Common myeloid progenitor, CD34-positive (primary cell): ENCODE measurements at regions not wholly inside any gene's neighbourhood (a gene's known extent, or its start where the extent isn't known, plus 50 kb on each side); places are given as distances from the start of the nearest gene placed in this dataset.
"Not testable (repeated sequence)": the region's sequence is repeated elsewhere in the genome, so short reads cannot be mapped to it uniquely, and the experiment has no call there.

Source experiments
- CTCF ChIA-PET: fragments of 350-600 bp; sonication (Branson Sonifier 250); formaldehyde crosslinking; loops from one replicate; lab custom pipeline; 2021; ENCODE audit warnings: antibody characterized with exemption; lab: Charles Lee
- POLR2A ChIA-PET: fragments of 350-600 bp; sonication (Branson Sonifier 250); formaldehyde crosslinking; loops from one replicate; lab custom pipeline; 2021; ENCODE audit warnings: antibody characterized with exemption; lab: Charles Lee
- DNase-seq, 3 donors: peaks; one replicate each; pipeline versions ENCODE4 v3.0.0 to v3.0.0-alpha.2; 2013
- H3K27ac ChIP-seq, 2 experiments: 1 replicate in 1 of 2; 2 replicates in 1 of 2; pipeline ENCODE4 v1.7.0; 2013; ENCODE audit warnings: inconsistent platforms in 2 of 2, low read length in 2 of 2, mild to moderate bottlenecking in 2 of 2, low read depth in 1 of 2, moderate library complexity in 1 of 2; ENCODE audit not compliant: severe bottlenecking in 2 of 2, insufficient read depth in 1 of 2, poor library complexity in 1 of 2
- H3K27me3 ChIP-seq, 5 experiments: replicated peaks in 2 of 5; 1 replicate in 3 of 5; 2 replicates in 2 of 5; pipeline versions ENCODE4 v1.6.1 to v1.7.0; 2013; ENCODE audit warnings: low read length in 4 of 5, mild to moderate bottlenecking in 2 of 5, moderate library complexity in 2 of 5, inconsistent platforms in 1 of 5; ENCODE audit not compliant: insufficient read depth in 5 of 5, control insufficient read depth in 4 of 5
- H3K36me3 ChIP-seq, 4 experiments: 1 replicate in 2 of 4; 2 replicates in 2 of 4; pipeline versions ENCODE4 v1.6.1 to v1.7.0; 2013; ENCODE audit warnings: low read length in 3 of 4, control low read depth in 1 of 4, mild to moderate bottlenecking in 1 of 4; ENCODE audit not compliant: control insufficient read depth in 4 of 4, insufficient read depth in 4 of 4
- H3K4me1 ChIP-seq, 4 experiments: 1 replicate in 3 of 4; 2 replicates in 1 of 4; pipeline versions ENCODE4 v1.6.1 to v1.7.1; 2013; ENCODE audit warnings: low read length in 3 of 4, mild to moderate bottlenecking in 3 of 4, control low read depth in 1 of 4, inconsistent platforms in 1 of 4, moderate library complexity in 1 of 4; ENCODE audit not compliant: control insufficient read depth in 4 of 4, insufficient read depth in 4 of 4; ENCODE audit errors: control extremely low read depth in 1 of 4
- H3K4me3 ChIP-seq, 7 experiments: 1 replicate in 4 of 7; 2 replicates in 3 of 7; pipeline versions ENCODE4 v1.5.1 to v1.7.0; 2013; ENCODE audit warnings: mild to moderate bottlenecking in 7 of 7, low read length in 6 of 7, moderate library complexity in 6 of 7, inconsistent platforms in 2 of 7, low read depth in 2 of 7, control low read depth in 1 of 7; ENCODE audit not compliant: insufficient read depth in 4 of 7, control insufficient read depth in 1 of 7; ENCODE audit errors: extremely low read depth in 1 of 7
- H3K9me3 ChIP-seq, 5 experiments: 1 replicate in 4 of 5; 2 replicates in 1 of 5; pipeline versions ENCODE4 v1.6.1 to v1.7.1; 2013; ENCODE audit warnings: low read length in 4 of 5, mild to moderate bottlenecking in 2 of 5, inconsistent platforms in 1 of 5, low read depth in 1 of 5, moderate library complexity in 1 of 5; ENCODE audit not compliant: control insufficient read depth in 4 of 5, insufficient read depth in 2 of 5; ENCODE audit errors: control extremely low read depth in 1 of 5
- WGBS: methylation state at CpG from one replicate; pipeline ENCODE4 v1.1.5; 2013; ENCODE audit not compliant: insufficient coverage; 5-methylcytosine and 5-hydroxymethylcytosine counted together

GRCh38 chr11:49442669-49443068, 234.3 kb upstream of the FOLH1 start:
- CTCF ChIA-PET = no interaction called here
- POLR2A ChIA-PET = no interaction called here
- H3K9me3 ChIP-seq = no peaks in the 10 kb centered on the region

GRCh38 chr11:49439901-49440300, 231.5 kb upstream of the FOLH1 start:
- CTCF ChIA-PET, H3K27me3 ChIP-seq, POLR2A ChIA-PET: not testable (repeated sequence)

More at GRCh38 chr11:49442669-49443068, 234.3 kb upstream of the FOLH1 start:
- Histone ChIP-seq H3K36me3 (no peaks in the 10 kb centered on the region), H3K27me3 (no peaks in the 10 kb centered on the region), H3K4me1 (no peaks in the 10 kb centered on the region), H3K4me3 (no peak overlapping the region), H3K27ac (no peak overlapping the region)
- no peak for DNase-seq

GRCh38 chr11:49434308-49434707, 225.9 kb upstream of the FOLH1 start:
- CTCF ChIA-PET, POLR2A ChIA-PET, H3K27me3 ChIP-seq, H3K4me1 ChIP-seq, H3K4me3 ChIP-seq, H3K36me3 ChIP-seq, DNase-seq, H3K27ac ChIP-seq, H3K9me3 ChIP-seq: not testable (repeated sequence)
- WGBS = 79% methylated on average over 23 of the region's 49 CpGs

More at GRCh38 chr11:49439901-49440300, 231.5 kb upstream of the FOLH1 start:
- not testable (repeated sequence) for H3K9me3 ChIP-seq, H3K27ac ChIP-seq, DNase-seq, H3K4me3 ChIP-seq, H3K36me3 ChIP-seq, H3K4me1 ChIP-seq

GRCh38 chr11:49432242-49432848, 223.9 kb upstream of the FOLH1 start:
- no peak overlapping the region for H3K27ac ChIP-seq
- H3K4me3 ChIP-seq = no peak overlapping the region
- H3K9me3 ChIP-seq = peaks cover 0 to 2% (median 0%) of the 10 kb centered on the region in 5 experiments
- POLR2A ChIA-PET = no interaction called here
- H3K4me1 ChIP-seq = no peaks in the 10 kb centered on the region
- no peaks in the 10 kb centered on the region for H3K36me3 ChIP-seq
- WGBS = no CpG with 5 or more reads among the region's 1 CpG
- H3K27me3 ChIP-seq = no peaks in the 10 kb centered on the region
- CTCF ChIA-PET = no interaction called here
- no peak for DNase-seq

GRCh38 chr11:49424136-49424535, 215.7 kb upstream of the FOLH1 start:
- H3K36me3 ChIP-seq = no peaks in the 10 kb centered on the region
- no peaks in the 10 kb centered on the region for H3K4me1 ChIP-seq
- ChIA-PET CTCF (no interaction called here), POLR2A (no interaction called here)
- no peaks in the 10 kb centered on the region for H3K27me3 ChIP-seq
- no peak overlapping the region for H3K27ac ChIP-seq
- H3K9me3 ChIP-seq = peaks cover 0 to 2% (median 0%) of the 10 kb centered on the region in 5 experiments
- no CpG with 5 or more reads among the region's 3 CpGs for WGBS
- no peak overlapping the region for H3K4me3 ChIP-seq
- DNase-seq = no peak

GRCh38 chr11:49418877-49419276, 210.5 kb upstream of the FOLH1 start:
- H3K4me1 ChIP-seq, H3K27me3 ChIP-seq, CTCF ChIA-PET, H3K27ac ChIP-seq, DNase-seq, H3K36me3 ChIP-seq, POLR2A ChIA-PET, H3K4me3 ChIP-seq, H3K9me3 ChIP-seq: not testable (repeated sequence)
- 83% methylated on average over 1 of the region's 3 CpGs for WGBS

- H3K9me3 ChIP-seq = no peaks in the 10 kb centered on the region
- H3K27me3 ChIP-seq = no peaks in the 10 kb centered on the region
- ChIA-PET CTCF (no interaction called here), POLR2A (no interaction called here)
- H3K36me3 ChIP-seq = no peaks in the 10 kb centered on the region
- no peak overlapping the region for H3K4me3 ChIP-seq
- no peaks in the 10 kb centered on the region for H3K4me1 ChIP-seq
- 100% methylated on average over 6 of the region's 14 CpGs for WGBS
- DNase-seq = no peak
- H3K27ac ChIP-seq = no peak overlapping the region
Measured at GRCh38 chr11:49405743-49406142, 197.3 kb upstream of the FOLH1 start.
